WTC11 (cell line): ENCODE measurements at regions not wholly inside any gene's neighbourhood (a gene's known extent, or its start where the extent isn't known, plus 50 kb on each side); places are given as distances from the start of the nearest gene placed in this dataset.

Experiments used
- CREM ChIP-seq: sonication (generic); formaldehyde crosslinking; IDR thresholded peaks from 2 replicates; pipeline ENCODE4 v1.8.1; 2022; ENCODE audit warnings: mild to moderate bottlenecking, missing genetic modification reagents, moderate library complexity
- MXD4 ChIP-seq: fragments of 250-450 bp; sonication (Bioruptor Pico); IDR thresholded peaks from 2 replicates; pipeline ENCODE4 v1.8.0; 2021; ENCODE audit warnings: mild to moderate bottlenecking, moderate library complexity, borderline replicate concordance
- TEAD1 ChIP-seq: sonication (generic); formaldehyde crosslinking; IDR thresholded peaks from 2 replicates; pipeline ENCODE4 v1.8.0; 2022; ENCODE audit warnings: mild to moderate bottlenecking, missing genetic modification reagents
- ZNF416 ChIP-seq: fragments of 250-450 bp; sonication (Bioruptor Pico); IDR thresholded peaks from 2 replicates; pipeline ENCODE4 v1.9.0; 2021; ENCODE audit warnings: mild to moderate bottlenecking, inconsistent platforms
- TF ChIP-seq, protein P1 (sequence below): sonication (generic); formaldehyde crosslinking; IDR thresholded peaks from 2 replicates; pipeline ENCODE4 v1.8.0; 2023; ENCODE audit warnings: missing genetic modification reagents, mild to moderate bottlenecking, borderline replicate concordance
- TF ChIP-seq, protein P2 (sequence below): sonication (generic); formaldehyde crosslinking; conservative IDR thresholded peaks from 2 replicates; pipeline ENCODE4 v1.8.1; 2022; ENCODE audit warnings: mild to moderate bottlenecking, missing genetic modification reagents
- TF ChIP-seq, protein P3 (sequence below): fragments of 250-450 bp; sonication (Bioruptor Pico); IDR thresholded peaks from 2 replicates; pipeline ENCODE4 v1.9.0; 2021; ENCODE audit warnings: mild to moderate bottlenecking
- TF ChIP-seq, protein P4 (sequence below): fragments of 200-600 bp; IDR thresholded peaks from 2 replicates; pipeline ENCODE4 v1.8.0; 2022; ENCODE audit warnings: antibody characterized with exemption
- TF ChIP-seq, protein P5 (sequence below): sonication (generic); formaldehyde crosslinking; IDR thresholded peaks from 2 replicates; pipeline ENCODE4 v1.8.0; 2022; ENCODE audit warnings: mild to moderate bottlenecking, missing genetic modification reagents
- TF ChIP-seq, protein P6 (sequence below): sonication (generic); formaldehyde crosslinking; IDR thresholded peaks from 2 replicates; pipeline ENCODE4 v1.8.0; 2022; ENCODE audit warnings: mild to moderate bottlenecking, missing genetic modification reagents

DNA sequence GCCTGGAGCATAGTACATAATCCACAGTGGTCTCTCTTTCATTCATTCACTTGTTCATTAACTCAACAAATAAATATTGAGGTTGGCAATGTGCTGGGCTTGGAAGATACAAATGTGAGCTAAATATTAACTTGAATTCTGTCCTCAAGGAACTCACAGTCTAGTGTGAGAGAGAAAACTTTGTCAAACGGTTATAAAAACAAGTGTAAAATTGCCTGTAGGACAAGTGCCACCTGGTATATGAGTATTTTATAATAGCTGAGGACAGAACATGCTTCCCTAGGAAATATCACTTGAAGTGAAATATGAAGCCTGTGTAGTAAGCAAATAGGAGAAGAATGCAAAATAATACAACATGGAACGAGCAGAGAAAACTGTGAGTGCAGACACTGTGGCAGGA, 173.1 kb upstream of the CMC1 start:
- TF ChIP-seq, protein P1, sequence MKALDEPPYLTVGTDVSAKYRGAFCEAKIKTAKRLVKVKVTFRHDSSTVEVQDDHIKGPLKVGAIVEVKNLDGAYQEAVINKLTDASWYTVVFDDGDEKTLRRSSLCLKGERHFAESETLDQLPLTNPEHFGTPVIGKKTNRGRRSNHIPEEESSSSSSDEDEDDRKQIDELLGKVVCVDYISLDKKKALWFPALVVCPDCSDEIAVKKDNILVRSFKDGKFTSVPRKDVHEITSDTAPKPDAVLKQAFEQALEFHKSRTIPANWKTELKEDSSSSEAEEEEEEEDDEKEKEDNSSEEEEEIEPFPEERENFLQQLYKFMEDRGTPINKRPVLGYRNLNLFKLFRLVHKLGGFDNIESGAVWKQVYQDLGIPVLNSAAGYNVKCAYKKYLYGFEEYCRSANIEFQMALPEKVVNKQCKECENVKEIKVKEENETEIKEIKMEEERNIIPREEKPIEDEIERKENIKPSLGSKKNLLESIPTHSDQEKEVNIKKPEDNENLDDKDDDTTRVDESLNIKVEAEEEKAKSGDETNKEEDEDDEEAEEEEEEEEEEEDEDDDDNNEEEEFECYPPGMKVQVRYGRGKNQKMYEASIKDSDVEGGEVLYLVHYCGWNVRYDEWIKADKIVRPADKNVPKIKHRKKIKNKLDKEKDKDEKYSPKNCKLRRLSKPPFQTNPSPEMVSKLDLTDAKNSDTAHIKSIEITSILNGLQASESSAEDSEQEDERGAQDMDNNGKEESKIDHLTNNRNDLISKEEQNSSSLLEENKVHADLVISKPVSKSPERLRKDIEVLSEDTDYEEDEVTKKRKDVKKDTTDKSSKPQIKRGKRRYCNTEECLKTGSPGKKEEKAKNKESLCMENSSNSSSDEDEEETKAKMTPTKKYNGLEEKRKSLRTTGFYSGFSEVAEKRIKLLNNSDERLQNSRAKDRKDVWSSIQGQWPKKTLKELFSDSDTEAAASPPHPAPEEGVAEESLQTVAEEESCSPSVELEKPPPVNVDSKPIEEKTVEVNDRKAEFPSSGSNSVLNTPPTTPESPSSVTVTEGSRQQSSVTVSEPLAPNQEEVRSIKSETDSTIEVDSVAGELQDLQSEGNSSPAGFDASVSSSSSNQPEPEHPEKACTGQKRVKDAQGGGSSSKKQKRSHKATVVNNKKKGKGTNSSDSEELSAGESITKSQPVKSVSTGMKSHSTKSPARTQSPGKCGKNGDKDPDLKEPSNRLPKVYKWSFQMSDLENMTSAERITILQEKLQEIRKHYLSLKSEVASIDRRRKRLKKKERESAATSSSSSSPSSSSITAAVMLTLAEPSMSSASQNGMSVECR: no peak
- no peak for TF ChIP-seq TEAD1 (CRISPR knock-in tag)
- TF ChIP-seq, protein P2, sequence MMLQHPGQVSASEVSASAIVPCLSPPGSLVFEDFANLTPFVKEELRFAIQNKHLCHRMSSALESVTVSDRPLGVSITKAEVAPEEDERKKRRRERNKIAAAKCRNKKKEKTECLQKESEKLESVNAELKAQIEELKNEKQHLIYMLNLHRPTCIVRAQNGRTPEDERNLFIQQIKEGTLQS (CRISPR knock-in tag): no peak
- TF ChIP-seq, protein P3, sequence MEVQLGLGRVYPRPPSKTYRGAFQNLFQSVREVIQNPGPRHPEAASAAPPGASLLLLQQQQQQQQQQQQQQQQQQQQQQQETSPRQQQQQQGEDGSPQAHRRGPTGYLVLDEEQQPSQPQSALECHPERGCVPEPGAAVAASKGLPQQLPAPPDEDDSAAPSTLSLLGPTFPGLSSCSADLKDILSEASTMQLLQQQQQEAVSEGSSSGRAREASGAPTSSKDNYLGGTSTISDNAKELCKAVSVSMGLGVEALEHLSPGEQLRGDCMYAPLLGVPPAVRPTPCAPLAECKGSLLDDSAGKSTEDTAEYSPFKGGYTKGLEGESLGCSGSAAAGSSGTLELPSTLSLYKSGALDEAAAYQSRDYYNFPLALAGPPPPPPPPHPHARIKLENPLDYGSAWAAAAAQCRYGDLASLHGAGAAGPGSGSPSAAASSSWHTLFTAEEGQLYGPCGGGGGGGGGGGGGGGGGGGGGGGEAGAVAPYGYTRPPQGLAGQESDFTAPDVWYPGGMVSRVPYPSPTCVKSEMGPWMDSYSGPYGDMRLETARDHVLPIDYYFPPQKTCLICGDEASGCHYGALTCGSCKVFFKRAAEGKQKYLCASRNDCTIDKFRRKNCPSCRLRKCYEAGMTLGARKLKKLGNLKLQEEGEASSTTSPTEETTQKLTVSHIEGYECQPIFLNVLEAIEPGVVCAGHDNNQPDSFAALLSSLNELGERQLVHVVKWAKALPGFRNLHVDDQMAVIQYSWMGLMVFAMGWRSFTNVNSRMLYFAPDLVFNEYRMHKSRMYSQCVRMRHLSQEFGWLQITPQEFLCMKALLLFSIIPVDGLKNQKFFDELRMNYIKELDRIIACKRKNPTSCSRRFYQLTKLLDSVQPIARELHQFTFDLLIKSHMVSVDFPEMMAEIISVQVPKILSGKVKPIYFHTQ: no peak
- TF ChIP-seq, protein P4, sequence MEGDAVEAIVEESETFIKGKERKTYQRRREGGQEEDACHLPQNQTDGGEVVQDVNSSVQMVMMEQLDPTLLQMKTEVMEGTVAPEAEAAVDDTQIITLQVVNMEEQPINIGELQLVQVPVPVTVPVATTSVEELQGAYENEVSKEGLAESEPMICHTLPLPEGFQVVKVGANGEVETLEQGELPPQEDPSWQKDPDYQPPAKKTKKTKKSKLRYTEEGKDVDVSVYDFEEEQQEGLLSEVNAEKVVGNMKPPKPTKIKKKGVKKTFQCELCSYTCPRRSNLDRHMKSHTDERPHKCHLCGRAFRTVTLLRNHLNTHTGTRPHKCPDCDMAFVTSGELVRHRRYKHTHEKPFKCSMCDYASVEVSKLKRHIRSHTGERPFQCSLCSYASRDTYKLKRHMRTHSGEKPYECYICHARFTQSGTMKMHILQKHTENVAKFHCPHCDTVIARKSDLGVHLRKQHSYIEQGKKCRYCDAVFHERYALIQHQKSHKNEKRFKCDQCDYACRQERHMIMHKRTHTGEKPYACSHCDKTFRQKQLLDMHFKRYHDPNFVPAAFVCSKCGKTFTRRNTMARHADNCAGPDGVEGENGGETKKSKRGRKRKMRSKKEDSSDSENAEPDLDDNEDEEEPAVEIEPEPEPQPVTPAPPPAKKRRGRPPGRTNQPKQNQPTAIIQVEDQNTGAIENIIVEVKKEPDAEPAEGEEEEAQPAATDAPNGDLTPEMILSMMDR: no peak
- TF ChIP-seq ZNF416 (CRISPR knock-in tag): no peak
- TF ChIP-seq, protein P5, sequence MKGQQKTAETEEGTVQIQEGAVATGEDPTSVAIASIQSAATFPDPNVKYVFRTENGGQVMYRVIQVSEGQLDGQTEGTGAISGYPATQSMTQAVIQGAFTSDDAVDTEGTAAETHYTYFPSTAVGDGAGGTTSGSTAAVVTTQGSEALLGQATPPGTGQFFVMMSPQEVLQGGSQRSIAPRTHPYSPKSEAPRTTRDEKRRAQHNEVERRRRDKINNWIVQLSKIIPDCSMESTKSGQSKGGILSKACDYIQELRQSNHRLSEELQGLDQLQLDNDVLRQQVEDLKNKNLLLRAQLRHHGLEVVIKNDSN (CRISPR knock-in tag): no peak
- TF ChIP-seq MXD4 (CRISPR knock-in tag): no peak
- TF ChIP-seq, protein P6, sequence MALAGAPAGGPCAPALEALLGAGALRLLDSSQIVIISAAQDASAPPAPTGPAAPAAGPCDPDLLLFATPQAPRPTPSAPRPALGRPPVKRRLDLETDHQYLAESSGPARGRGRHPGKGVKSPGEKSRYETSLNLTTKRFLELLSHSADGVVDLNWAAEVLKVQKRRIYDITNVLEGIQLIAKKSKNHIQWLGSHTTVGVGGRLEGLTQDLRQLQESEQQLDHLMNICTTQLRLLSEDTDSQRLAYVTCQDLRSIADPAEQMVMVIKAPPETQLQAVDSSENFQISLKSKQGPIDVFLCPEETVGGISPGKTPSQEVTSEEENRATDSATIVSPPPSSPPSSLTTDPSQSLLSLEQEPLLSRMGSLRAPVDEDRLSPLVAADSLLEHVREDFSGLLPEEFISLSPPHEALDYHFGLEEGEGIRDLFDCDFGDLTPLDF (CRISPR knock-in tag): no peak
- TF ChIP-seq CREM (CRISPR knock-in tag): no peak
